ENCODE measurements at regions not wholly inside any gene's neighbourhood (a gene's known extent, or its start where the extent isn't known, plus 50 kb on each side); places are given as distances from the start of the nearest gene placed in this dataset.

DNA sequence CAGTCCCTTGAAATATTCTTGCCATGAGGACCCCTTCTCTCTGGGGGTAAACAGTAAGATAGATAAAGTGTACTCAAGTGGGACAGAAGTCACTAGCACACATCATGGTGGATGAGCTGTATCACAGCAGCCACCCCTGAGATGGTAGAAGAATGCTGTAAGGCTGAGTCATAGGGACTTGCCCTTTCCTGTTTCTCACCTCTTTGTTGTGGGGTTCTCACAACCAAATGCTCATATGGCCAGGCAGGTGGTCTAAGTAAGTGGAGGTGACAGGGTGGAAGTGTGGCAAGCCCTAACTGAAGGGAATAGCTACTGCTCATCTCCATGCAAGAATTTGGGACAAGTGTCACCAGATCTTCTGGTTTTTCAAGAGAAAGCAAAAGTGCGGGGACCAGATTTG, 202.7 kb upstream of the SLC14A2 start:
- FAIRE-seq, result no peak
- no peak for DNase-seq (ENCODE audit: insufficient read length, low spot score)

DNA sequence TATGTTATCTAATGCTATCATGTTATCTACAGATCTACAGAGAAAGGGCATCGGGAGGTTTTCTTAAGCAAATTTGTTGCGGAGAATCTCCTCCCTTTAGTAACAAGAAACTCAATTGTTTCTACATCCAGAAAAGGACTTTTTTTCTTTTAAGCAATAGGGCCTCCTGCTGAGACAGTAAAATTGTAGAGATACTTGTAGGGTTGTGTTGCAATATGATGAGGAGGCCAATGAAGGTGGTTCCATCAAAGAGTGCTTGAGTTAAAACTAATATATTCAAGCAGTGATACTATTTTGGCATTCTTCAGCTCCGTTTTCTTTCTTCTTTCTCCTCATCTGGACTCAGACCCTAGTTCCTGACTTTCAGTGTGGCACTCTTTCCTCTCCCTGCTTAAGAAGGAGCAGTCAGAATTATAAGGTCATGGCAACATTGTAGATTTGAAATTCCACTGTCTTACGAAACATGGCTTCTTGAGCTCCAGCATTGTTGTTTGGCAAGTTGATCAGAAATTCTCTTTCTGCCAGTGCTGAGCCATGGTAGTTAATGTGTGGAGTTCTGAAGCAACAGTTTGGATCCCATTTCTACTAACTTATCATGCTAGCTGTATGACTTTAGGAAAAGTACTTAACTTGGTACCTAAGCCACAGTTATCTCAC, 202.0 kb upstream of the SLC14A2 start:
- no peak for DNase-seq (ENCODE audit: insufficient read length, low spot score)
- no peak for FAIRE-seq

DNA sequence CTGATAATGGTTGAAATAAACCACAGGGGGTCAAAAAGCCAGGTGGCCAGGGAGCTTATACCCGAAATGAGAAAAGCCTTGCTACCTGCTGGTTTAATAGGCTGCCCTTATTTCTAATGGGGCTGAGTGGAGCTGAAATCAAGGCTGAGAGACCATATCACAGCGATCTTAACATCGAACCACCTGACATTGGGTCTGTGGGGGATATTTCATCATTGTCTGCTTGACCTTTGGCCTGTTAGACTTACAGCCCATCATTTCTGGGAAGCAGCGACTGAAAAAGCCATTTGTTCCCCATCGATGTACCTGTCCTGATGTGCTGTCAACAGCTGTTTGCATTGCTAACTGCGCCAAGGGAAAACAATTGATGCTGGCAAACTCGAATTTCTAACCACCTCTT, 199.7 kb upstream of the SLC14A2 start:
- FAIRE-seq, result no peak
- DNase-seq (ENCODE audit: insufficient read length, low spot score), result no peak

DNA sequence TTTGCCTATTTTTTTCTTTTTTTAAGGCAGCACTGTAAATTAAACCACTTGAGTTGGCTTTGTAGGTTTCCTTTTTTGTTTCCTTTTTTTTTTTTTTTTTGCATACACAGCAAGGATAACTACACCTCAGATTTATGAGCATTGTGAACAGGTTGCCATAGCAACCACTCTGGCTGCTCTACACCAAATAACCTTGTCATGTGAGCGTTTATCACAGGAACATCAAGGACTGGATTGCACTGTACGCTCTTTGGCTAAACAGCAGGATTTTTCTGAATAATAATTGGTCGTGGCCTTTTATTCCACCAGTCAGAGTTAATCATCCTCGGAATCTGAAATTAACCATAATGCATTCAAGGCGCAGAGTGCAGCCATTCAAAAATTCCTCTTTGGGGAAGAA, 199.1 kb upstream of the SLC14A2 start:
- DNase-seq (ENCODE audit: insufficient read length, low spot score) (no peak), FAIRE-seq (no peak)

DNA sequence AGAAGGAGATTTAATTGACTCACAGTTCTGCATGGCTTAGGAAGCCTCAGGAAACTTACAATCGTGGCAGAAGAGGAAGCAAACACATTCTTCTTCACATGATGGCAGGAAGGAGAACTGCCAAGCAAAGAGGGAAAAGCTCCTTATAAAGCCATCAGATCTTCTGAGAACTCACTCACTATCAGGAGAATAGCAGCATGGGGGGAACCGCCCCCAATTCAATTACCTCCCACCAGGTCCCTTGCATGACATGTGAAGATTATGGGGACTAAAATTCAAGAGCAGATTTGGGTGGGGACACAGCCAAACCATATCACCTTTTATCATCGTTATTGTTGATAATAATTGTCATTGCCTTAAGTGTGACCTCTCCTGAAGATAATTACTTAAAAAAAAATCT, 197.9 kb upstream of the SLC14A2 start:
- FAIRE-seq (no peak), DNase-seq (ENCODE audit: insufficient read length, low spot score) (no peak)

DNA sequence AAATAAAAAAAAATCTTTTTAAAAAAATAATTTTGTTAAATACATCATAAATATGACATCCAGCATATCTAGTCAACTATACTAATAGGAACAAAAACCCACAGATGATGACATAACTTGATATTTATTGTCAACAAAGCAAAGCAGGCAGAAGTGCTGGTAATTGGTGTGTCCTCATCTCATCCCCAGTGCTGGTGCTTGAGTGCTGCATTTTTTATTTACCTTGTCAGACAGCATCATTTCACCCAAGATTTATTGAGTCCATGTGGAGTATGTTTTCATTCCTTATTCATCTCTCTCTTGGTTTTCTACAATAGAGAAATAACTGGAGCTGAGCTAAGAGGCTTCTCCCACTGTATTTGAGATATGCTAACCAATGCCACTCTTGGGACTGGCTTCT, 191.6 kb upstream of the SLC14A2 start:
- no peak for DNase-seq (ENCODE audit: insufficient read length, low spot score)
- no peak for FAIRE-seq

DNA sequence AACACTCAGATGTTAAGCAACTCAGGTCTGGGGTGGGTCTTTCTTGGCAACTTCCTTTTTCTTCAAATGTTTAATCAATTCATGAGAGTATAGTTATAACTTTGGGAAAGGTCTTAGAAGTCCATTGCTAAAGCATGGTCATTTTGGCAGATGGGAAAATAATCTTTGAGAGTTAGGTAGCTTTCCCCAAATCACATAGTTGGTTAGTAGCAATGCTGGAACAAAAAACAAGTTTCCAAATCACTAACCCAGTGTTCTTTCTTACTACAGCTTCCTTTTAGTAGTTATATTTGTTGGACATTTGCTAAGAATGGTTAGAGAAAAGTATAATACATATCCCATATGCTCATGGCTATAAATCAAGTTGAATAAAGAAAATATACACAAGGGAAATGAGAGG, 185.2 kb upstream of the SLC14A2 start:
- FAIRE-seq (no peak), DNase-seq (ENCODE audit: insufficient read length, low spot score) (no peak)

DNA sequence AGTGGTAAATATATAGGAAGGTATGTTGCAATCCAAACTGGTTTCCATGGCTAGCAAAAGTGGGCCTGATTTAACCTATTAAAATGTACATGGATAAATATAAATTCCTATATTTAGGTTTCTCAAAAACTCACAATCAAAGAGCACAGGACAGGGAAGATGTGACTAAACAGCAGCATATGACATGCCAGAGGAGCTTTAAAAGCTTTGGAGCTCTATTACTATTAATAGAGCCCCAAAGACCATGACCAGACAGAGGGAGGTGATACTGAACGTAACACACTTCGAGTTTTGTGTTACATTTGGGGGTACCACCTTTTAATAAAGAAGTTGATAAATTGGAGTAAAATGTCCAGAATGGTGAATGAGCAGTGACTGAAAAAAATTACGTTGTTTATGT, 179.5 kb upstream of the SLC14A2 start:
- DNase-seq (ENCODE audit: insufficient read length, low spot score) (no peak), FAIRE-seq (no peak)

DNA sequence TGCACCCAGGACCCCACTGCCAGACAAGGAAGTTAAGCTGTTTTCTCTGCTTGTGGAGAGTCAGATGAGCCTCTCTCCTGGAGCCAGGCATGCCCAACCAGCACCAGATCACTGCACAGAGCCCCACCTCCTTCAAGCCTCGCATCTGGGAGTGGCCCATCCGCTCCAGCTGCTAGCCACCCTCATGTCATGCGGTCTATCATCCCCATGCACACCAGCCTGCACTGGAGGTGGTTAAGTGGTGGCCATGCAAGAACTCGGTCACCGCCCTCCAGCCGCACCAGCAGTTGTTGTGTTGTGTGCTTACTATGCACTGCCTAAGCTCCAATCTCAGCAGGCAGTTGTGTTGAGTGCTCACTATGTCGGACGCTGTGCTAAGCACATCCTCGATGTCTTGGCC, 177.9 kb upstream of the SLC14A2 start:
- DNase-seq (ENCODE audit: insufficient read length, low spot score) (no peak), FAIRE-seq (no peak)

DNA sequence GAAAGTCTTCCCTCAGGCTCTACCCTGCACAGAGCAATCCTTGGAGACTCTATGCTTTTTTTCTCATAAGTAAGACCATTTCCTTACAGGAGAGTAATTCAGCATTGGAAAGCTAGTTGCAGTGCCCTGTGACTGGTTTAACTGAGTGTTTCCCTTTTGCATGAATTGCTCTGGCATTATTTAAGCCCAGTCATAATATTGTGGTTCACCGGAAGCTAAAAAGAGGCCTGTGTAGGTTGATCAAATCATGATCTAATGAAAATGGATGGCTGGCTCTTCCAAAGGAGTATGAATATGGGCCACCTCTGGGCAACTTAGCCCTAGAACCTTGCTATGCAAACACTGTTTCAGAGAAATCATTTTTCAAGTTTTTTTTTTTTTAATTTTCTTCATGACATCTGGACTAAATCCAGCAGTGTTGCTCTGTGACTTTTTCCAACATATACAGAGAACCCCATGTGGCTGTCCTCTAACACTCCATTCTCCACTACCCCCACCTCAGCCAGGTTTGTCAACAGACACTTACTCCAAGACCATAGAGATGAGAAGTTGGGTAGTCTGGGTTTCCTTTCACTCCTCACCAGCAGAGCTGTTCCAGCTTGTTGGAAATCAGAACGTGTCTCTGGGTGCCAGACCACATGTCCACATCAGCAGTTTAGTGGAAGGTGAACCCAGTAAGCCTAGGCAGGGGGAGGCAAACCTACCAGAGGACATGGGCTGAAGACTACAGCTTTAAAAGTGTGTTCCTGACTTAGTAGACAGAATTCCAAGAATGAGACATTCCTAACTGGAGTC, 175.2 kb upstream of the SLC14A2 start:
- DNase-seq (ENCODE audit: insufficient read length, low spot score) (no peak), FAIRE-seq (no peak)

DNA sequence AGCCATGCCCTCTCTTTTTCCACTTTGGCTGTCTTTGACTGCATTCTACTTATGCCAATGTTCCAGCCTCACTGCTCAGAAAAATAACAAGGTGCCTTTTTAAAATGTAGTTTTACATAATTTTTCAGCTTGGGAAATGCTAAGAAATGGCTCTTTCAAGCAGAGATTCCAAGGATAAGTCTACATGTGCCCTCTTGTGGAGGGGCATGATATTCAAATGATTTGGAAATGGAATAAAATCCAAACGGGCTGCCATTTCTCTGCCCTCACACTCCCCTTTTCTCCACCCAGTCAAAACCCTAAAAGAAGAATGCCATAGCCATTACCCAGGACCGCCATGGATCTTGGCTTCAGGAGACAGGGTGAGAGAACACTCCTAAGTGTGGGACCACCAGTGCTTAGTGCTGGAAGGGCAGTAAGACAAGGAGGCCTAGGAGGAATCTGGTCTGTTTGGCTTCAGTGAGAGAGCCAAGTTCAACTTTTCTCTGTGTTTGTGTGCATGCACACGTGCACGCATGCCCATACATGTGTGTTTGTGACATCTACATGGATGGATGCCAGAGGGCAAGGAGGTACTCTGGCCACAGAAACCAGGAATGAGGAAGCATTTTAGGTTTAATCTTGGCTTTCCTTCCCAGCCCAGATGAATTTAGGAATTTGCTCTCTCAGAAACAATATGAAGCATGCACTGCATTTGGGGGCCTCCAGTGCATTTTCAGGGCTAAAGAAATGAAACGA, 174.0 kb upstream of the SLC14A2 start:
- no peak for FAIRE-seq
- DNase-seq (ENCODE audit: insufficient read length, low spot score), result no peak

DNA sequence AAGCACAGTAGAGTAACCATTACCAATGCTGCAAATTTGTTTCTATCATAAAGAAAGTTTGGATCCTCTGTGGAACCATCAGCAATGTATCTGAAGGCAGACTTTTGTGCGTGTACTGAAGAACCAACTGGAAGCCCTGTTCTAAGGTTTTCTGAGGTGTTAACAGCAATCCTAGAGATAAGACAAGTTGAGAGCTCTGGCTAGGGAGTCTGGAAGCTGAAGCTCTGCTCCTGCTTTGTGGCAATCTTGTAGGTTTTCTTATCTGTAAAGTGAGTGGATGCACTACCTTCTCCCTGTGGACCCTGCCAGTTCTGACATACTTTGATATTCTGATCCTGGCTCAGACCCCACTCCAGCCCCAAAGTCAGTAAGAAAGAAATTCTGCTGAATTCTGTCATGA, 171.2 kb upstream of the SLC14A2 start:
- FAIRE-seq, result no peak

DNA sequence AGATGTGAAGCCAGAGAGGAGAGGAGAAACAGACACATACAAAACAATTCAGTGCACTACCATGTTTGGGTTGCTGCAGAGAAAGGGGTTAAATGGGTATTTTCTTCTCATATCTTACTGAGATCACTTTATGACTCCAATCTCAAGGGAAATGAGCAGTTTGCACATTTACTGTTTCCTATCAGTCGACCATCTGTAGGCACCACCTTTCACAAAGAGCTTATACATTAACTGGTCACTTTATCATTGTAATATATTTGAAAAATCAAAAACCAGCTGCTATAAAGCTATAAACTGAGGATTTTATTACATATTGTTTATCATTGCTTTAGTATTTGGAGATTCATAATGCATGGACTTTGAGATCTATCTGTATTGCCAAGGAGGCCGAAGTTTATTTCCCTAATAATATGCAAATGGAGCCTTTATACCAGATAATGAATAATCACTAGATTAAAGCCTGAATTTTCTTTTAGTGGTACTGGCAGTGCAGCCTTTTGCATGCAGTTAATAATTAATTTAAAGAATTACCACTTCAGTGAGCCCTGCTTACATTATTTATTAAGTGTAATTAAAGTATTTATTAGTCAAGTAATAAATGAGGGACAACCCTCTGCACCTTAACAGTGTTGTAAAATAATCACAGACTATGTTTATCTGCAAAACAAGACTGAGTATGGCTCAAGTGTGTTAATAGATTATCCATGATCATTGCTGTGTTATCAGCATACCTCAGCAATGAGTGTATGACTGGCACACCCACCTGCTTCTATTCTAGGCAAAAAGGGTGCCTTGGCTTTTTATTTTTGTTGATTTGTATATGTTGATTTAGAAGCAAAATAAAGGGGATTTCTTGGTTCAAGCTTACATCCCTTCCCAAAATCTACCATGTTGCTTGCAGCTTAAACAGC, 167.7 kb upstream of the SLC14A2 start:
- FAIRE-seq, result no peak
- DNase-seq (ENCODE audit: insufficient read length, low spot score), result no peak

More for the DNA sequence above, 171.2 kb upstream of the SLC14A2 start:
- DNase-seq (ENCODE audit: insufficient read length, low spot score), result no peak

DNA sequence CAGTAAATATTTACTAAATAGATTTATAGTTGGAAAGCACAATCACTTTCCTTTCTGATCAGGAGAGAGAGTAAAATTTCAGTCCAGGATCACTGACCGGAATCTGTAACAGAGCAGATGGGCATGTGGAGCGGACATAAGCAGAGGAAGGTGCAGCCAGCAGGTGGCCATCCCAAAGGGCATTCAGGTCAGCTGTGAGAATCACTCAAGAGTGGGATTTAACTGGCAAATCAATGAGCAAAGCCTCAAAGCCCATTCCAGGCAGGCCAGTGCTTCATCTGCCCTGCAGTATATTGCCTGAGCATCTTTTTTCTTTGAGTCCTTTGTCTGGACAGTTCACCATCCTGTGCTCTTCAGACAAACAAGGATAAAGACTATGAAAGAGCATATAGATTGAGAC, 166.4 kb upstream of the SLC14A2 start:
- no peak for FAIRE-seq
- DNase-seq (ENCODE audit: insufficient read length, low spot score), result no peak

DNA sequence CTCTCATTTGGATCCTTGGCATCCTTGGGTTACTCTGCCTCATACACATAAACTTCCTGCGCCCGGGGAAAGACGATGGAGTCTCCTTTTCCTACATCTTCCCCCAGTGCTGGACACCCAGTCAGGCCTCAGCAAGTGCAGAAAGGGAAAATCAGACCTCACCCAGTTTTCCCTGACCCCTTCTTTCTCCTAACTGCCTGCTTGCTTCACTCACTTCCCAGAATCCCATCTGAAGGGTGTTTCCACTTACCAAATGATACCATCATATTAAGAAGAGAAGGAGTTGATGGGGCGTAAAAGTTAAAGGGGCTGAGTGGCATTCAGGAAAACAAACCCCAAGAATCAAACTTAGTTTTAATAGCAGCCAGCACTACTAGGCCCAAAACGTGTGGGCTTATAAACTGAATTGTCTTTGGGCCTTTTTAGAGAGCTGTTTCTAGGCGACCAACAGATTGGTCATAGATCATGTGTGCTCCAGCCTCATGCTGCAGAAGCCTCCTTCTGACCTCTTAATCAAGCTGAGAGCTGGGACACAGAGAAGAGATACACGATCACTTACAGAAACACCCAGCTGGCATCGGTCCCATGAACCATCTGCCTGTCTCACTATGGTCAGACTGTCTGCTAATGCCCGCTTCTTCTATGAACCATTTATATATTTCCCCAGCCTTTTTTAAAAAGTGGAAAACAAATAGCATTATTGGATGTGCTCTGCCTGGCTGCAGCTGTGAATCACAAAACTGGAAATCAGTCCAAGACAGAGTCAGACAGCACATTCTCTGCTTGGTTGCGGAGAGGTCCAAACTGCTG, 165.7 kb upstream of the SLC14A2 start:
- FAIRE-seq (no peak), DNase-seq (ENCODE audit: insufficient read length, low spot score) (no peak)

DNA sequence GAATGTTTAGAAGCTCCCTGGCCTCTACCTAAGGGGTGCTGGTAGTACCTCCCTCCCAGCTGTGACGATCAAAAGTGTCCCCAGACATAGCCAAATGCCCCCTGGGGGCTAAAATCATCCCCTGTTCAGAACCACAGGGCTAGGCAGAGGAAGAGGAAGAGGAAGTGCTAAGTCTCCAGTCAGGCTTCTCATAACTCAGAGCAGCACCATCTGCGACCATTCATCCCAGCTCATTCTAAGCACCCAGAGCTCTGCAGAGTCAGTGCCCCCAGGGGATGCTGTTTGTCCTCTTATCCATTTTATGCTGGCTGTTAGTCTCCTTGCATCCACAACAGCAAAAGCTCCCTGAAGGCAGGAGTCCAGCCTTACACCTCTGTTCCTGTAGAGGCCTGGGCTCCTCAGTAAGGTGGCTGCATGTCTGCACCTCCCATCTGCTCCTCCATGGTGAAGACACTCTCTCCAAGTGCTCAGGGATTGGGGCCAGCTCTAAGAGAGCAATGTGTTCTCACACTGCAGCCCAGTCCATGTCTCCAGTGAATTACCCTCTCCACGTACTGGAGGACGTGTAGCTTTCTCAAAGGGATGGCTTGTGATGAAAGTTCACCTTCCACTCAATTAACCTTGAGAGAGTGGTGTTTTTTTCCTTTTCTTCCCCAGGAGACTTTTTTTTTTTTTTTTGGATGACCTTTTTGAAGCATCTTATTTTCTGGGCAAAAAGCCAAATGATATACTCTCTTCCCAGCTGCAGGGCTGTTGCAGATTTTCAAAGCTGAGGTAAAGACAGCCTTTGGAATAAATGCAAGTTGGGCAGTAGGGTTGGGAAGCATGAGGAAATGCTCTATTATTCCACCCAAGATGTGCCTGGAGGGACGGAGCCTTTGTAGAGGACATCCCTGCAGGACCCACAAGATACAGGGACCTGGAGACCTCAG, 158.9 kb upstream of the SLC14A2 start:
- no peak for FAIRE-seq
- DNase-seq (ENCODE audit: insufficient read length, low spot score), result no peak

DNA sequence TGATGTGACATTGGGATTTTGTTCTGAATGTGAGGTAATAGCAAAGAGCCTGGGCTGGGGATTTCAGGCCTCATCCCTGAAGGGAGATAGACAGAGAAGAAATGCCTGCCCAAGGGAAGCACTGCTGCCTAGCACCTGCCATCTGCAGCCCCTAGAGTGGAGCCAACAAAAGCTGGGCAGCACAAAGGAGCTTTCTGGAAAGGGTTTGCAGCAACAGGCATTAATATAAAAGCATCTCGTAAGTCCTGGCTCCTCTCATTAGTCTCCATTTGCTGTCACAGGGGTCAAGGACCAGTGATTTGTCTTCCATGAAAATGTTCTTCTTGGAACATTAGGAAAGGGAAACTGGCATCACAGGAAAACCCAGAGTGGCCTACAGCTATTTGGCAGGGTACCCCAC, 157.2 kb upstream of the SLC14A2 start:
- FAIRE-seq, result no peak

DNA sequence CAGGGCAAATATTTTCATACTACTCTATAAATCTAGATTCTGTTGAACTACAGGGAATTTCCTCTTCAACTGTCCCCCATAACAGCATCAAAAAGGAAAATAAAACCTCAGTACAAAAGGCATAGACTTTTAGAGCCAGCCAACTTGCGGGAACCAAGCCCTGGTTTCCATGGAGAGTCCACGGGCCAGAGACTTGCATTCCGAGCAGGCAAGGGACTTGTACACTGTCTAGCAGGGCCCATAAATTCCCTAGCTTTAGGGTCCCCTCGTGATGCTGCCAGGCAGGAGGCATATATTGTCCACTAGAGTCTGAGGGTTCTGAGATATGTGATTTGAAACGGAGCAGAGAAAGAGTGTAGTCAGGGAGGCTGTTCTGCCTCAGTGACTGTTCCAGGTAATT, 153.1 kb upstream of the SLC14A2 start:
- DNase-seq (ENCODE audit: insufficient read length, low spot score) (no peak), FAIRE-seq (no peak)

More for the DNA sequence above, 157.2 kb upstream of the SLC14A2 start:
- no peak for DNase-seq (ENCODE audit: insufficient read length, low spot score)

DNA sequence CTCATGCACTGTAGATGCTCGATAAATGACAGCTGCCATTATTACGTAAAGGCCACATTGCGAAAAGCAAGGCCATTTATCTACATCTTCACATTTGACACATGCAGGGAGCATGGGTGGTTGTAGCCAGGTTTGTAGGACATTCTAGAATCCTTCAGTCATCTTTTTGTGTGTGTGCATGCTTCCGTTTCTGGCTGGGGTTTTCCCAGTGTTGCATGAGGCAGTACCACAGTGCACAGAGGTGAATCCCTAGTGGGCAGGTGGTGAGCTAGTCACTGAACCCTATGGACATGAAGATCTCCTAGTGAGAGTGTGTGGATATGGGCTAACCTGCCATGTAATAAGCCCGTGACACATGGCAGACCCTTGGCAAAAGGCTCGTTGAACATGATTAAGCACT, 151.8 kb upstream of the SLC14A2 start:
- FAIRE-seq, result no peak
- DNase-seq (ENCODE audit: insufficient read length, low spot score), result no peak

Measured in GM19239 (cell line).